HepG2 (cell line): ENCODE measurements at regions not wholly inside any gene's neighbourhood (a gene's known extent, or its start where the extent isn't known, plus 50 kb on each side); places are given as distances from the start of the nearest gene placed in this dataset.

ENCODE experiments used
- ATAC-seq: fragments of 200-7000 bp; cut with Tn5 transposase; 3 replicates; pipeline ENCODE4 v1.9.1; 2020; ENCODE audit warnings: mild to moderate bottlenecking, moderate library complexity
- BruUV-seq: library from RNA; stranded (reverse); fragments of 400-500 nt; replicated peaks from 2 replicates; lab custom pipeline; 2021; lab: Mats Ljungman, UMichigan
- CTCF ChIA-PET: fragments of 300-600 bp; formaldehyde crosslinking; extraction: SDS; loops from one replicate; lab custom pipeline; 2021; ENCODE audit warnings: low total read pairs, inconsistent platforms, low intra/inter-chr PET ratio; lab: Yijun Ruan, JAX
- POLR2A ChIA-PET: fragments of 350-600 bp; sonication (Branson Sonifier 250); formaldehyde crosslinking; loops from one replicate; lab custom pipeline; 2020; ENCODE audit warnings: antibody characterized with exemption, inconsistent platforms; lab: Yijun Ruan, JAX
- DNase-seq: peaks from one replicate; pipeline ENCODE4 v3.0.0-alpha.2; 2015; ENCODE audit warnings: low spot score
- FAIRE-seq: peaks from 3 replicates; lab custom pipeline; 2011; peaks lifted over from hg19 to GRCh38; lab: Jason Lieb, UNC
- H2AFZ ChIP-seq: one replicate; pipeline ENCODE4 v1.6.1; 2011; ENCODE audit warnings: low read length, inconsistent platforms
- H3K27ac ChIP-seq: fragments of 300-600 bp; 3 replicates; pipeline ENCODE4 v1.8.0; 2011; ENCODE audit warnings: mixed run types, mild to moderate bottlenecking, mixed read lengths, low read length, inconsistent platforms; ENCODE audit not compliant: insufficient read depth; ENCODE audit errors: extremely low read length
- H3K27me3 ChIP-seq, 2 experiments: fragments of 200-600 bp in 1 of 2; 2 replicates in 1 of 2; 3 replicates in 1 of 2; pipeline versions ENCODE4 v1.6.0 to v1.8.0; 2011; ENCODE audit warnings: low read length in 2 of 2, mild to moderate bottlenecking in 2 of 2, moderate library complexity in 2 of 2, inconsistent platforms in 1 of 2; ENCODE audit not compliant: insufficient read depth in 2 of 2, control insufficient read depth in 1 of 2
- H3K36me3 ChIP-seq, 2 experiments: fragments of 200-600 bp in 1 of 2; replicated peaks in 1 of 2; 2 replicates in 1 of 2; 3 replicates in 1 of 2; pipeline versions ENCODE4 v1.5.1 to v1.8.0; 2011; ENCODE audit warnings: low read length in 2 of 2, inconsistent platforms in 1 of 2; ENCODE audit not compliant: insufficient read depth in 2 of 2, control insufficient read depth in 1 of 2
- H3K4me1 ChIP-seq: 2 replicates; pipeline ENCODE4 v1.5.1; 2012; ENCODE audit warnings: low read length, inconsistent platforms; ENCODE audit not compliant: insufficient read depth
- H3K4me2 ChIP-seq: 2 replicates; pipeline ENCODE4 v1.6.0; 2011; ENCODE audit warnings: low read depth, low read length, inconsistent platforms
- H3K4me3 ChIP-seq, 3 experiments: fragments of 200-600 bp in 1 of 3; sonication (generic), shearing (Covaris generic) in 1 of 3; replicated peaks in 1 of 3; 2 replicates each; pipeline ENCODE4 v1.5.1; 2011 to 2016; ENCODE audit warnings: low read length in 3 of 3, inconsistent platforms in 2 of 3, low read depth in 2 of 3, mild to moderate bottlenecking in 2 of 3, control low read depth in 1 of 3, mixed read lengths in 1 of 3; ENCODE audit not compliant: insufficient read depth in 1 of 3
- H3K79me2 ChIP-seq: one replicate; pipeline ENCODE4 v1.6.1; 2011; ENCODE audit warnings: low read length, inconsistent platforms; ENCODE audit not compliant: insufficient read depth
- H3K9ac ChIP-seq: 2 replicates; pipeline ENCODE4 v1.6.0; 2011; ENCODE audit warnings: mild to moderate bottlenecking, low read depth, low read length, inconsistent platforms; ENCODE audit not compliant: insufficient read depth
- H3K9me3 ChIP-seq: 2 replicates; pipeline ENCODE4 v1.5.1; 2012; ENCODE audit warnings: mild to moderate bottlenecking, low read length
- H4K20me1 ChIP-seq: 2 replicates; pipeline ENCODE4 v1.6.0; 2011; ENCODE audit warnings: inconsistent platforms, mild to moderate bottlenecking, low read length, moderate library complexity; ENCODE audit not compliant: insufficient read depth
- CENPBD1 ChIP-seq: sonication (generic); formaldehyde crosslinking; IDR thresholded peaks from 2 replicates; pipeline ENCODE4 v1.8.0; 2022; ENCODE audit warnings: missing genetic modification reagents, low read depth, mild to moderate bottlenecking, borderline replicate concordance
- IRX3 ChIP-seq: sonication (generic); formaldehyde crosslinking; IDR thresholded peaks from 2 replicates; pipeline ENCODE4 v1.8.1; 2023; ENCODE audit warnings: mild to moderate bottlenecking, low read depth, missing genetic modification reagents, borderline replicate concordance
- KMT2B ChIP-seq: IDR thresholded peaks from 2 replicates; pipeline ENCODE4 v1.6.1; 2016; ENCODE audit warnings: missing genetic modification reagents, missing compliant biosample characterization
- NR2F6 ChIP-seq, 2 experiments: IDR thresholded peaks; 2 replicates each; pipeline ENCODE4 v1.6.1; 2016; ENCODE audit warnings: antibody characterized with exemption in 1 of 2, mild to moderate bottlenecking in 1 of 2
- PAF1 ChIP-seq: IDR thresholded peaks from 2 replicates; pipeline ENCODE4 v1.6.1; 2016; ENCODE audit warnings: missing genetic modification reagents, missing compliant biosample characterization
- PHB2 ChIP-seq: fragments of 450-650 bp; IDR thresholded peaks from 2 replicates; pipeline ENCODE4 v1.6.1; 2018; ENCODE audit not compliant: partially characterized antibody
- ZNF530 ChIP-seq: sonication (generic); formaldehyde crosslinking; IDR thresholded peaks from 2 replicates; pipeline ENCODE4 v1.5.0; 2020; ENCODE audit warnings: low read depth, mild to moderate bottlenecking, missing genetic modification reagents
- ZNF562 ChIP-seq: sonication (generic); formaldehyde crosslinking; IDR thresholded peaks from 2 replicates; pipeline ENCODE4 v1.8.0; 2022; ENCODE audit warnings: missing genetic modification reagents, borderline replicate concordance
- WGBS: methylation state at CpG from one replicate; pipeline ENCODE4 v1.1.6; 2017; ENCODE audit warnings: low lambda C conversion rate; 5-methylcytosine and 5-hydroxymethylcytosine counted together
- in situ Hi-C: cut with HindIII; loops from 2 replicates; pipeline ENCODE4 v1.10.0; 2017; ENCODE audit warnings: low pct_unique_long_range_greater_than_20kb; ENCODE audit not compliant: extremely low pct_ligation_motif_present
- intact Hi-C: fragments of 100-400 bp; cut with micrococcal nuclease; formaldehyde crosslinking; loops from one replicate; pipeline ENCODE4 v1.10.0; 2022; ENCODE audit not compliant: unreplicated experiment
- TF ChIP-seq, protein P1 (sequence below): sonication (generic); formaldehyde crosslinking; IDR thresholded peaks from 2 replicates; pipeline ENCODE4 v1.4.0; 2020; ENCODE audit warnings: missing genetic modification reagents
- TF ChIP-seq, protein P2 (sequence below): sonication (generic); formaldehyde crosslinking; IDR thresholded peaks from 2 replicates; pipeline ENCODE4 v1.4.0; 2020; ENCODE audit warnings: missing genetic modification reagents, borderline replicate concordance

DNA sequence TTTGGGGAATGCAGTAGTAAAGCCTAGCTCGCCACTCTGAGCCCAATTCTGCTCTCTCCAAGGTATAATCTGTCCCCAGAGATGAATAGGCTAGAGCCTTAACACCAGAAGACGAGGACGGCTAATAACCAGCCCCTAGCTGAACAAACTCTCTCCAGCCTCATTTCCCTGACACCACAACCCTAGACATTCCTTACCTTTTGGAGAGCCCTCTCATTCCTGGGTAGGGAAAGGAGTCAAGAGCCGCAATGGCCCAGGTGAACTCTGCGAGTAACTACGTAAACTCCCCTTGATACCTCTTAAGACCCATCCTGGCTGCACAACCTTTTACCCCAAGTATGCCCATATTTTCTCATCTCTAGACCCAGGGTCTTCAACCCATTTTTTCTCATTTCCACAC, 722.9 kb downstream of the BCL11A start:
- ChIA-PET POLR2A (no interaction called here), CTCF (no interaction called here)
- DNase-seq, result no peak
- BruUV-seq, result no TSS peak
- H3K79me2 ChIP-seq, result no peaks in the 10 kb centered on the region
- FAIRE-seq, result no peak
- no peak for ATAC-seq
- H3K27me3 ChIP-seq, result 0 out of 5 replicates have a peak, but pooled peaks cover 0 to 5% of the 10 kb centered on the region in 2 experiments
- no peaks in the 10 kb centered on the region for H3K4me1 ChIP-seq
- H2AFZ ChIP-seq, result no peak overlapping the region
- no peak overlapping the region for H3K4me3 ChIP-seq
- H3K9me3 ChIP-seq, result no peaks in the 10 kb centered on the region
- H3K36me3 ChIP-seq, result no peaks in the 10 kb centered on the region
- H3K4me2 ChIP-seq, result no peak overlapping the region
- no peaks in the 10 kb centered on the region for H4K20me1 ChIP-seq
- H3K27ac ChIP-seq, result no peak overlapping the region
- 31% methylated on average over 6 of the region's 6 CpGs for WGBS
- in situ Hi-C loops, result no loop called here
- H3K9ac ChIP-seq, result no peak overlapping the region
- intact Hi-C loops, result no loop called here
- TF ChIP-seq ZNF530 (no peak), ZNF562 (no peak)
- TF ChIP-seq, protein P1, sequence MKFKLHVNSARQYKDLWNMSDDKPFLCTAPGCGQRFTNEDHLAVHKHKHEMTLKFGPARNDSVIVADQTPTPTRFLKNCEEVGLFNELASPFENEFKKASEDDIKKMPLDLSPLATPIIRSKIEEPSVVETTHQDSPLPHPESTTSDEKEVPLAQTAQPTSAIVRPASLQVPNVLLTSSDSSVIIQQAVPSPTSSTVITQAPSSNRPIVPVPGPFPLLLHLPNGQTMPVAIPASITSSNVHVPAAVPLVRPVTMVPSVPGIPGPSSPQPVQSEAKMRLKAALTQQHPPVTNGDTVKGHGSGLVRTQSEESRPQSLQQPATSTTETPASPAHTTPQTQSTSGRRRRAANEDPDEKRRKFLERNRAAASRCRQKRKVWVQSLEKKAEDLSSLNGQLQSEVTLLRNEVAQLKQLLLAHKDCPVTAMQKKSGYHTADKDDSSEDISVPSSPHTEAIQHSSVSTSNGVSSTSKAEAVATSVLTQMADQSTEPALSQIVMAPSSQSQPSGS (CRISPR knock-in tag), result no peak
- TF ChIP-seq, all 625 proteins: peak for 0

DNA sequence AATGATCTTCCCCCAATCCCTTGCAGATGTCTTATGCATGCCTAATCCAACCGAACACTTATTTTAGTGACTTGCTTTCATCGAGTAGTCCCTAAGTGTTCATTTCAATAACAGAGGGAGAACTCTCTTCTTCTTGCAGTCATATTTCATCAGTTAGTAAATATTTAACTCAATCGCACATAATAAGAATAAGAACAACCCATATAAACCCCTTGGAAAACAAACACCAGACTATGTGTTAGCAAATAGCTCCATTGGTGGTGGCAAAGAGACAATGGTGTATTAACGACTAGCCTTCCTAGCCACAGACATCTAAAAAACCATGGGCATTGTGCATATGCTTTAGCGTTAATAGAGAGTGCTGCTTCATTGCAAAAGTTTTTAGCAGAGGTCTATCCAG, 725.8 kb downstream of the BCL11A start:
- ChIA-PET POLR2A (no interaction called here), CTCF (no interaction called here)
- Histone ChIP-seq H4K20me1 (no peaks in the 10 kb centered on the region), H3K79me2 (no peaks in the 10 kb centered on the region), H3K4me1 (no peaks in the 10 kb centered on the region), H3K27ac (no peak overlapping the region), H3K27me3 (0 out of 5 replicates have a peak, but pooled peaks cover 0 to 5% of the 10 kb centered on the region in 2 experiments), H3K4me2 (no peak overlapping the region), H3K36me3 (no peaks in the 10 kb centered on the region), H3K9ac (no peak overlapping the region), H2AFZ (no peak overlapping the region), H3K4me3 (no peak overlapping the region), H3K9me3 (no peaks in the 10 kb centered on the region)
- DNase-seq, result no peak
- in situ Hi-C loops (no loop called here), intact Hi-C loops (no loop called here)
- WGBS, result 29% methylated on average over 5 of the region's 5 CpGs
- BruUV-seq, result no TSS peak
- no peak for ATAC-seq
- FAIRE-seq, result no peak
- TF ChIP-seq NR2F6 (IDR thresholded peaks at IDR 0.05) (no peak), NR2F6 (CRISPR knock-in tag; IDR thresholded peaks at IDR 0.05) (no peak), PHB2 (no peak), CENPBD1 (CRISPR knock-in tag) (no peak), PAF1 (no peak), KMT2B (CRISPR knock-in tag) (no peak), IRX3 (no peak)
- TF ChIP-seq, protein P2, sequence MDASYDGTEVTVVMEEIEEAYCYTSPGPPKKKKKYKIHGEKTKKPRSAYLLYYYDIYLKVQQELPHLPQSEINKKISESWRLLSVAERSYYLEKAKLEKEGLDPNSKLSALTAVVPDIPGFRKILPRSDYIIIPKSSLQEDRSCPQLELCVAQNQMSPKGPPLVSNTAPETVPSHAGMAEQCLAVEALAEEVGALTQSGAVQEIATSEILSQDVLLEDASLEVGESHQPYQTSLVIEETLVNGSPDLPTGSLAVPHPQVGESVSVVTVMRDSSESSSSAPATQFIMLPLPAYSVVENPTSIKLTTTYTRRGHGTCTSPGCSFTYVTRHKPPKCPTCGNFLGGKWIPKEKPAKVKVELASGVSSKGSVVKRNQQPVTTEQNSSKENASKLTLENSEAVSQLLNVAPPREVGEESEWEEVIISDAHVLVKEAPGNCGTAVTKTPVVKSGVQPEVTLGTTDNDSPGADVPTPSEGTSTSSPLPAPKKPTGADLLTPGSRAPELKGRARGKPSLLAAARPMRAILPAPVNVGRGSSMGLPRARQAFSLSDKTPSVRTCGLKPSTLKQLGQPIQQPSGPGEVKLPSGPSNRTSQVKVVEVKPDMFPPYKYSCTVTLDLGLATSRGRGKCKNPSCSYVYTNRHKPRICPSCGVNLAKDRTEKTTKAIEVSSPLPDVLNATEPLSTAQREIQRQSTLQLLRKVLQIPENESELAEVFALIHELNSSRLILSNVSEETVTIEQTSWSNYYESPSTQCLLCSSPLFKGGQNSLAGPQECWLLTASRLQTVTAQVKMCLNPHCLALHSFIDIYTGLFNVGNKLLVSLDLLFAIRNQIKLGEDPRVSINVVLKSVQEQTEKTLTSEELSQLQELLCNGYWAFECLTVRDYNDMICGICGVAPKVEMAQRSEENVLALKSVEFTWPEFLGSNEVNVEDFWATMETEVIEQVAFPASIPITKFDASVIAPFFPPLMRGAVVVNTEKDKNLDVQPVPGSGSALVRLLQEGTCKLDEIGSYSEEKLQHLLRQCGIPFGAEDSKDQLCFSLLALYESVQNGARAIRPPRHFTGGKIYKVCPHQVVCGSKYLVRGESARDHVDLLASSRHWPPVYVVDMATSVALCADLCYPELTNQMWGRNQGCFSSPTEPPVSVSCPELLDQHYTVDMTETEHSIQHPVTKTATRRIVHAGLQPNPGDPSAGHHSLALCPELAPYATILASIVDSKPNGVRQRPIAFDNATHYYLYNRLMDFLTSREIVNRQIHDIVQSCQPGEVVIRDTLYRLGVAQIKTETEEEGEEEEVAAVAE (CRISPR knock-in tag), result no peak
